SK-N-SH treated with all-trans-retinoic acid at 6 μM for 48 hours (cell line): ENCODE measurements at regions not wholly inside any gene's neighbourhood (a gene's known extent, or its start where the extent isn't known, plus 50 kb on each side); places are given as distances from the start of the nearest gene placed in this dataset.
A peak's percentile ranks its signal among the peaks of the same experiment; 100 is the strongest.

Source experiments
- ATAC-seq: fragments of 200-7000 bp; cut with Tn5 transposase; 3 replicates; pipeline ENCODE4 v1.9.1; 2020; ENCODE audit warnings: mild to moderate bottlenecking, moderate library complexity
- ARNTL ChIP-seq: fragments of 450-650 bp; formaldehyde crosslinking; IDR thresholded peaks from 2 replicates; pipeline ENCODE4 v1.5.0; 2020; ENCODE audit warnings: low read depth, mild to moderate bottlenecking, moderate library complexity, borderline replicate concordance
- BACH2 ChIP-seq: fragments of 250-450 bp; sonication (Bioruptor Pico); IDR thresholded peaks from 2 replicates; pipeline ENCODE4 v1.9.0; 2021; ENCODE audit warnings: mild to moderate bottlenecking, borderline replicate concordance
- CREB5 ChIP-seq: fragments of 250-450 bp; sonication (Bioruptor Pico); IDR thresholded peaks from 2 replicates; pipeline ENCODE4 v1.5.1; 2020; ENCODE audit warnings: low read depth, mild to moderate bottlenecking, moderate library complexity
- CSDC2 ChIP-seq: fragments of 250-450 bp; sonication (Bioruptor Pico); IDR thresholded peaks from 2 replicates; pipeline ENCODE4 v1.5.0; 2020; ENCODE audit warnings: mild to moderate bottlenecking, moderate library complexity
- CSRNP3 ChIP-seq: fragments of 250-450 bp; sonication (Bioruptor Pico); IDR thresholded peaks from 2 replicates; pipeline ENCODE4 v1.5.1; 2021; ENCODE audit warnings: mild to moderate bottlenecking, moderate library complexity
- ESRRG ChIP-seq: fragments of 250-450 bp; sonication (Bioruptor Pico); IDR thresholded peaks from 2 replicates; pipeline ENCODE4 v1.6.1; 2021; ENCODE audit warnings: mild to moderate bottlenecking
- GLIS3 ChIP-seq: fragments of 250-450 bp; sonication (Bioruptor Pico); IDR thresholded peaks from 2 replicates; pipeline ENCODE4 v1.5.0; 2020; ENCODE audit warnings: mild to moderate bottlenecking, moderate library complexity
- ISL1 ChIP-seq: fragments of 250-450 bp; sonication (Bioruptor Pico); IDR thresholded peaks from 2 replicates; pipeline ENCODE4 v2.1.2; 2022; ENCODE audit warnings: mild to moderate bottlenecking, moderate library complexity
- OSR1 ChIP-seq: fragments of 250-450 bp; sonication (Bioruptor Pico); IDR thresholded peaks from 2 replicates; pipeline ENCODE4 v1.8.0; 2022; ENCODE audit warnings: moderate library complexity, mild to moderate bottlenecking, inconsistent platforms
- PATZ1 ChIP-seq: fragments of 250-450 bp; sonication (Bioruptor Pico); IDR thresholded peaks from 2 replicates; pipeline ENCODE4 v1.8.0; 2020; ENCODE audit warnings: mild to moderate bottlenecking, moderate library complexity, borderline replicate concordance
- PPARA ChIP-seq: fragments of 250-450 bp; sonication (Bioruptor Pico); IDR thresholded peaks from 2 replicates; pipeline ENCODE4 v1.5.0; 2020; ENCODE audit warnings: mild to moderate bottlenecking, borderline replicate concordance
- SNAI2 ChIP-seq: fragments of 250-450 bp; sonication (Bioruptor Pico); IDR thresholded peaks from 2 replicates; pipeline ENCODE4 v1.5.0; 2020; ENCODE audit warnings: mild to moderate bottlenecking, moderate library complexity
- TCF4 ChIP-seq: fragments of 250-450 bp; sonication (Bioruptor Pico); IDR thresholded peaks from 2 replicates; pipeline ENCODE4 v1.8.0; 2021; ENCODE audit warnings: mild to moderate bottlenecking, moderate library complexity, borderline replicate concordance
- TOX ChIP-seq: fragments of 250-450 bp; sonication (Bioruptor Pico); IDR thresholded peaks from 2 replicates; pipeline ENCODE4 v1.8.0; 2021; ENCODE audit warnings: mild to moderate bottlenecking, moderate library complexity, borderline replicate concordance
- TSHZ2 ChIP-seq: fragments of 250-450 bp; sonication (Bioruptor Pico); IDR thresholded peaks from 2 replicates; pipeline ENCODE4 v1.5.0; 2020; ENCODE audit warnings: mild to moderate bottlenecking, moderate library complexity
- ZC3H10 ChIP-seq: fragments of 250-450 bp; sonication (Bioruptor Pico); IDR thresholded peaks from 2 replicates; pipeline ENCODE4 v1.5.1; 2021; ENCODE audit warnings: mild to moderate bottlenecking, moderate library complexity
- ZFP3 ChIP-seq: fragments of 250-450 bp; sonication (Bioruptor Pico); IDR thresholded peaks from 2 replicates; pipeline ENCODE4 v1.5.0; 2020; ENCODE audit warnings: mild to moderate bottlenecking, moderate library complexity
- ZFP30 ChIP-seq: fragments of 450-650 bp; formaldehyde crosslinking; IDR thresholded peaks from 2 replicates; pipeline ENCODE4 v1.5.0; 2022; ENCODE audit warnings: mild to moderate bottlenecking, moderate library complexity
- ZNF565 ChIP-seq: fragments of 450-650 bp; formaldehyde crosslinking; conservative IDR thresholded peaks from 2 replicates; pipeline ENCODE4 v1.5.0; 2020; ENCODE audit warnings: low read depth, mild to moderate bottlenecking, moderate library complexity
- ZNF70 ChIP-seq: fragments of 450-650 bp; formaldehyde crosslinking; IDR thresholded peaks from 2 replicates; pipeline ENCODE4 v1.5.0; 2020; ENCODE audit warnings: mild to moderate bottlenecking, moderate library complexity
- ZNF8 ChIP-seq: fragments of 450-650 bp; formaldehyde crosslinking; IDR thresholded peaks from 2 replicates; pipeline ENCODE4 v1.5.0; 2020; ENCODE audit warnings: mild to moderate bottlenecking, moderate library complexity
- TF ChIP-seq, protein P1 (sequence below): fragments of 250-450 bp; sonication (Bioruptor Pico); IDR thresholded peaks from 2 replicates; pipeline ENCODE4 v1.8.0; 2021; ENCODE audit warnings: low read depth, mild to moderate bottlenecking, moderate library complexity, borderline replicate concordance

DNA sequence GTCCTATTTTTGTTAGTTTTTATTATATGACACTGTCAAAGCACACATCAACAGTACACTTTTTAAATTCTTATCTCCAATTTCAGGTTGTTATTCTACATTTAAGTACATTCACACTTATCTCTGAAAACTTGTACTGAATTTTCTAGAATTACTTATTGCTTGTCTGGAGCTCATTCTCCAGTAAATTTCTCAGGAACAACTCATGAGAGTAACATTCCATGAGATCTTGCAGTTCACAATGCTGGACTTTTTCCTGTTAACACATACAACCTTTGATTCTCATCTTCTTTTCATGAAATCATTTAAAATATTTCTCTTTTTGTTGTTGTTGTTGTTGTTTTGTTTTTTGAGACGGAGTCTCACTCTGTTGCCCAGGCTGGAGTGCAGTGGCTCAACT is 320.9 kb upstream of the CAMK1G start:
- no peak for TF ChIP-seq GLIS3 (CRISPR knock-in tag)
- TF ChIP-seq BACH2 (CRISPR knock-in tag) = no peak
- no peak for TF ChIP-seq ZNF565 (CRISPR knock-in tag)
- TF ChIP-seq ZFP30 (CRISPR knock-in tag) = no peak
- no peak for TF ChIP-seq CREB5 (CRISPR knock-in tag)
- TF ChIP-seq PATZ1 (CRISPR knock-in tag) = no peak
- TF ChIP-seq ZC3H10 (CRISPR knock-in tag) = no peak
- no peak for TF ChIP-seq ZFP3 (CRISPR knock-in tag)
- TF ChIP-seq PPARA (CRISPR knock-in tag) = no peak
- TF ChIP-seq OSR1 (CRISPR knock-in tag) = no peak

GRCh38 chr1:209265301-209265700 is 318.2 kb upstream of the CAMK1G start:
- no peak for TF ChIP-seq TCF4 (CRISPR knock-in tag)
- no peak for TF ChIP-seq ZFP30 (CRISPR knock-in tag)
- TF ChIP-seq ZFP3 (CRISPR knock-in tag) = no peak
- no peak for TF ChIP-seq ZNF8 (CRISPR knock-in tag)
- no peak for TF ChIP-seq ARNTL
- no peak for TF ChIP-seq CREB5 (CRISPR knock-in tag)
- no peak for TF ChIP-seq SNAI2 (CRISPR knock-in tag)
- no peak for TF ChIP-seq ZNF565 (CRISPR knock-in tag)
- no peak for TF ChIP-seq PATZ1 (CRISPR knock-in tag)
- TF ChIP-seq ZNF70 (CRISPR knock-in tag) = no peak
- TF ChIP-seq ESRRG (CRISPR knock-in tag) = no peak
- no peak for TF ChIP-seq ZC3H10 (CRISPR knock-in tag)
- TF ChIP-seq TOX (CRISPR knock-in tag) = no peak
- TF ChIP-seq, protein P1, sequence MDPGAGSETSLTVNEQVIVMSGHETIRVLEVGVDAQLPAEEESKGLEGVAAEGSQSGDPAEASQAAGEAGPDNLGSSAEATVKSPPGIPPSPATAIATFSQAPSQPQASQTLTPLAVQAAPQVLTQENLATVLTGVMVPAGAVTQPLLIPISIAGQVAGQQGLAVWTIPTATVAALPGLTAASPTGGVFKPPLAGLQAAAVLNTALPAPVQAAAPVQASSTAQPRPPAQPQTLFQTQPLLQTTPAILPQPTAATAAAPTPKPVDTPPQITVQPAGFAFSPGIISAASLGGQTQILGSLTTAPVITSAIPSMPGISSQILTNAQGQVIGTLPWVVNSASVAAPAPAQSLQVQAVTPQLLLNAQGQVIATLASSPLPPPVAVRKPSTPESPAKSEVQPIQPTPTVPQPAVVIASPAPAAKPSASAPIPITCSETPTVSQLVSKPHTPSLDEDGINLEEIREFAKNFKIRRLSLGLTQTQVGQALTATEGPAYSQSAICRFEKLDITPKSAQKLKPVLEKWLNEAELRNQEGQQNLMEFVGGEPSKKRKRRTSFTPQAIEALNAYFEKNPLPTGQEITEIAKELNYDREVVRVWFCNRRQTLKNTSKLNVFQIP = no peak
- TF ChIP-seq OSR1 (CRISPR knock-in tag) = no peak
- no peak for TF ChIP-seq TSHZ2 (CRISPR knock-in tag)
- no peak for TF ChIP-seq CSRNP3
- TF ChIP-seq GLIS3 (CRISPR knock-in tag) = no peak
- TF ChIP-seq ISL1 (CRISPR knock-in tag) = no peak
- TF ChIP-seq CSDC2 (CRISPR knock-in tag) = no peak
- TF ChIP-seq, all 23 proteins: peak for 0
- ATAC-seq = peak; percentile 38; the same call in 2 of the 3 replicates

More for the DNA sequence above, 320.9 kb upstream of the CAMK1G start:
- no peak for ATAC-seq
